Loucy (cell line): ENCODE measurements at regions not wholly inside any gene's neighbourhood (a gene's known extent, or its start where the extent isn't known, plus 50 kb on each side); places are given as distances from the start of the nearest gene placed in this dataset.

Experiments
- H2AFZ ChIP-seq: fragments of 200-600 bp; sonication (generic); 2 replicates; pipeline ENCODE4 v1.6.0; 2016; ENCODE audit warnings: antibody characterized with exemption, mild to moderate bottlenecking, low read length, moderate library complexity
- H3F3A ChIP-seq: fragments of 200-600 bp; 2 replicates; pipeline ENCODE4 v1.6.0; 2016; ENCODE audit warnings: antibody characterized with exemption, low read depth, mild to moderate bottlenecking
- H3K27me3 ChIP-seq: fragments of 200-600 bp; sonication (generic); 2 replicates; pipeline ENCODE4 v1.6.1; 2014; ENCODE audit warnings: low read length, mild to moderate bottlenecking; ENCODE audit not compliant: insufficient read depth, poor library complexity, severe bottlenecking
- H3K36me3 ChIP-seq: fragments of 200-600 bp; sonication (generic); 2 replicates; pipeline ENCODE4 v1.6.1; 2016; ENCODE audit warnings: low read length; ENCODE audit not compliant: insufficient read depth
- H3K4me1 ChIP-seq: fragments of 200-600 bp; sonication (generic); 2 replicates; pipeline ENCODE4 v1.5.1; 2014; ENCODE audit warnings: low read length, mild to moderate bottlenecking; ENCODE audit not compliant: insufficient read depth, poor library complexity, severe bottlenecking
- H3K4me2 ChIP-seq: fragments of 200-600 bp; sonication (generic); 2 replicates; pipeline ENCODE4 v1.6.0; 2014; ENCODE audit warnings: antibody characterized with exemption, low read length, low read depth, mild to moderate bottlenecking; ENCODE audit not compliant: poor library complexity, severe bottlenecking
- H3K4me3 ChIP-seq: fragments of 200-600 bp; sonication (generic); 2 replicates; pipeline ENCODE4 v1.5.1; 2014; ENCODE audit warnings: low read length, mild to moderate bottlenecking, mixed read lengths; ENCODE audit not compliant: poor library complexity, severe bottlenecking
- H3K79me2 ChIP-seq: fragments of 200-600 bp; sonication (generic); 2 replicates; pipeline ENCODE4 v1.6.1; 2014; ENCODE audit warnings: low read length; ENCODE audit not compliant: insufficient read depth
- H3K9ac ChIP-seq: fragments of 200-600 bp; sonication (generic); 2 replicates; pipeline ENCODE4 v1.6.0; 2014; ENCODE audit warnings: mild to moderate bottlenecking, low read depth, low read length, moderate library complexity; ENCODE audit not compliant: poor library complexity, severe bottlenecking
- H3K9me2 ChIP-seq: fragments of 200-600 bp; sonication (generic); replicated peaks from 2 replicates; pipeline ENCODE4 v1.6.1; 2016; ENCODE audit warnings: low read depth, low read length, mixed read lengths
- H3K9me3 ChIP-seq: fragments of 200-600 bp; sonication (generic); 2 replicates; pipeline ENCODE4 v1.6.1; 2014; ENCODE audit warnings: mild to moderate bottlenecking, antibody characterized with exemption, low read length, low read depth; ENCODE audit not compliant: insufficient read depth
- H4K20me1 ChIP-seq: fragments of 200-600 bp; sonication (generic); 2 replicates; pipeline ENCODE4 v1.6.0; 2014; ENCODE audit warnings: antibody characterized with exemption, low read length, mild to moderate bottlenecking; ENCODE audit not compliant: insufficient read depth, poor library complexity, severe bottlenecking
- CTCF ChIP-seq: fragments of 200-600 bp; sonication (generic); conservative IDR thresholded peaks from 2 replicates; pipeline ENCODE4 v1.5.1; 2014; ENCODE audit warnings: mild to moderate bottlenecking, antibody characterized with exemption, low read length
- EZH2phosphoT487 ChIP-seq: fragments of 200-600 bp; IDR thresholded peaks from 2 replicates; pipeline ENCODE4 v1.6.1; 2018; ENCODE audit warnings: antibody characterized with exemption, mild to moderate bottlenecking, moderate library complexity, borderline replicate concordance

- Histone ChIP-seq H3K4me3 (no peak overlapping the region), H3K4me1 (no peaks in the 10 kb centered on the region), H3K4me2 (no peak overlapping the region), H2AFZ (no peak overlapping the region), H3K79me2 (no peaks in the 10 kb centered on the region), H4K20me1 (no peaks in the 10 kb centered on the region), H3F3A (no peaks in the 10 kb centered on the region), H3K9me3 (no peaks in the 10 kb centered on the region), H3K27me3 (no peaks in the 10 kb centered on the region), H3K9ac (no peak overlapping the region), H3K36me3 (no peaks in the 10 kb centered on the region), H3K9me2 (no peaks in the 10 kb centered on the region)
- no peak for TF ChIP-seq CTCF
- no peak for TF ChIP-seq EZH2phosphoT487
These were observed 170.5 kb upstream of the EEPD1 start for GRCh38 chr7:35982600-35982999.

GRCh38 chr7:35983626-35984025, 169.4 kb upstream of the EEPD1 start:
- TF ChIP-seq CTCF (no peak), EZH2phosphoT487 (no peak)
- Histone ChIP-seq H3K9me3 (no peaks in the 10 kb centered on the region), H3K27me3 (no peaks in the 10 kb centered on the region), H2AFZ (no peak overlapping the region), H4K20me1 (no peaks in the 10 kb centered on the region), H3K4me1 (no peaks in the 10 kb centered on the region), H3K4me2 (no peak overlapping the region), H3F3A (no peaks in the 10 kb centered on the region), H3K79me2 (no peaks in the 10 kb centered on the region), H3K9ac (no peak overlapping the region), H3K36me3 (no peaks in the 10 kb centered on the region), H3K9me2 (no peaks in the 10 kb centered on the region), H3K4me3 (no peak overlapping the region)

- Histone ChIP-seq H3K36me3 (no peaks in the 10 kb centered on the region), H3K4me1 (no peaks in the 10 kb centered on the region), H2AFZ (peak overlapping the region; percentile 76), H3K9me2 (no peaks in the 10 kb centered on the region), H3K9ac (no peak overlapping the region), H3K9me3 (no peaks in the 10 kb centered on the region), H3K79me2 (no peaks in the 10 kb centered on the region), H3F3A (no peaks in the 10 kb centered on the region), H4K20me1 (no peaks in the 10 kb centered on the region), H3K4me2 (no peak overlapping the region), H3K4me3 (no peak overlapping the region), H3K27me3 (no peaks in the 10 kb centered on the region)
- TF ChIP-seq CTCF (peak; percentile 97), EZH2phosphoT487 (no peak)
These were observed 167.8 kb upstream of the EEPD1 start for GRCh38 chr7:35985126-35985754.
